ENCODE measurements at regions not wholly inside any gene's neighbourhood (a gene's known extent, or its start where the extent isn't known, plus 50 kb on each side); places are given as distances from the start of the nearest gene placed in this dataset.
"Not testable (repeated sequence)": the region's sequence is repeated elsewhere in the genome, so short reads cannot be mapped to it uniquely, and the experiment has no call there.

GRCh38 chr1:113307771-113308445 lies 82.4 kb upstream of the MAGI3 start:
- TF ChIP-seq ZNF565 (CRISPR knock-in tag; conservative IDR thresholded peaks at IDR 0.05; ENCODE audit: low read depth), result no peak
- TF ChIP-seq GLIS3 (CRISPR knock-in tag; IDR thresholded peaks at IDR 0.05), result no peak
- TF ChIP-seq TSHZ2 (CRISPR knock-in tag; IDR thresholded peaks at IDR 0.05), result no peak
- no peak for ATAC-seq

- ATAC-seq, result not testable (repeated sequence)
- peak; percentile 78 for TF ChIP-seq ZFP30 (CRISPR knock-in tag; IDR thresholded peaks at IDR 0.05)
Observed at GRCh38 chr1:113312651-113313050, 77.7 kb upstream of the MAGI3 start.

- ATAC-seq, result no peak
- TF ChIP-seq PPARA (CRISPR knock-in tag; IDR thresholded peaks at IDR 0.05; ENCODE audit: borderline replicate concordance) (no peak), ISL1 (CRISPR knock-in tag; IDR thresholded peaks at IDR 0.05) (no peak), CSDC2 (CRISPR knock-in tag; IDR thresholded peaks at IDR 0.05) (no peak), ZFP30 (CRISPR knock-in tag; IDR thresholded peaks at IDR 0.05) (no peak), ZFP3 (CRISPR knock-in tag; IDR thresholded peaks at IDR 0.05) (no peak), SNAI2 (CRISPR knock-in tag; IDR thresholded peaks at IDR 0.05) (no peak), POU6F1 (CRISPR knock-in tag; IDR thresholded peaks at IDR 0.05; ENCODE audit: borderline replicate concordance, low read depth) (no peak), ZNF70 (CRISPR knock-in tag; IDR thresholded peaks at IDR 0.05) (no peak), BACH2 (CRISPR knock-in tag; IDR thresholded peaks at IDR 0.05; ENCODE audit: borderline replicate concordance) (no peak), CSRNP3 (CRISPR knock-in tag; IDR thresholded peaks at IDR 0.05) (no peak), ZNF8 (CRISPR knock-in tag; IDR thresholded peaks at IDR 0.05) (no peak)
Observed at GRCh38 chr1:113314600-113314999, 75.7 kb upstream of the MAGI3 start.

- no peak for ATAC-seq
- TF ChIP-seq ZFP3 (CRISPR knock-in tag; IDR thresholded peaks at IDR 0.05), result no peak
Observed at GRCh38 chr1:113320272-113320671, 70.0 kb upstream of the MAGI3 start.

- no peak for ATAC-seq
- TF ChIP-seq TSHZ2 (CRISPR knock-in tag; IDR thresholded peaks at IDR 0.05) (no peak), CSRNP3 (CRISPR knock-in tag; IDR thresholded peaks at IDR 0.05) (no peak), CSDC2 (CRISPR knock-in tag; IDR thresholded peaks at IDR 0.05) (no peak), ZNF8 (CRISPR knock-in tag; IDR thresholded peaks at IDR 0.05) (no peak), ARNTL (CRISPR knock-in tag; IDR thresholded peaks at IDR 0.05; ENCODE audit: borderline replicate concordance, low read depth) (no peak)
Observed at GRCh38 chr1:113320972-113321680, 69.2 kb upstream of the MAGI3 start.

Measured in SK-N-SH treated with all-trans-retinoic acid at 6 μM for 48 hours (cell line).